Esophagus (tissue), 2 donors: ENCODE measurements at regions not wholly inside any gene's neighbourhood (a gene's known extent, or its start where the extent isn't known, plus 50 kb on each side); places are given as distances from the start of the nearest gene placed in this dataset.

ENCODE experiments used
- H3K27ac ChIP-seq, 2 donors: one replicate each; pipeline ENCODE4 v1.5.1; 2013; ENCODE audit warnings: low read depth in 2 of 2, mild to moderate bottlenecking in 2 of 2, inconsistent platforms in 1 of 2, low read length in 1 of 2, moderate library complexity in 1 of 2
- H3K27me3 ChIP-seq, 2 donors: one replicate each; pipeline ENCODE4 v1.6.1; 2013; ENCODE audit warnings: low read length in 2 of 2, control low read depth in 1 of 2, mild to moderate bottlenecking in 1 of 2; ENCODE audit not compliant: insufficient read depth in 2 of 2, control insufficient read depth in 1 of 2
- H3K36me3 ChIP-seq, 2 donors: one replicate each; pipeline ENCODE4 v1.6.1; 2013; ENCODE audit warnings: low read length in 1 of 2; ENCODE audit not compliant: control insufficient read depth in 2 of 2, insufficient read depth in 2 of 2
- H3K4me1 ChIP-seq, 2 donors: one replicate each; pipeline ENCODE4 v1.6.1; 2013; ENCODE audit warnings: low read length in 1 of 2; ENCODE audit not compliant: control insufficient read depth in 2 of 2, insufficient read depth in 2 of 2
- H3K4me3 ChIP-seq, 2 donors: one replicate each; pipeline ENCODE4 v1.5.1; 2013; ENCODE audit warnings: low read length in 2 of 2, mild to moderate bottlenecking in 2 of 2, low read depth in 1 of 2, moderate library complexity in 1 of 2
- H3K9me3 ChIP-seq, 2 donors: one replicate each; pipeline ENCODE4 v1.6.1; 2013; ENCODE audit warnings: mild to moderate bottlenecking in 2 of 2, low read depth in 1 of 2, low read length in 1 of 2, moderate library complexity in 1 of 2; ENCODE audit not compliant: control insufficient read depth in 2 of 2, insufficient read depth in 1 of 2
- WGBS, 2 donors: extraction: QIAGEN DNeasy Blood & Tissue Kit; methylation state at CpG; one replicate each; pipeline ENCODE4 v1.1.7; 2013; 5-methylcytosine and 5-hydroxymethylcytosine counted together
- donor health status: healthy with polysubstance abuse.
- donor health status: Bipolar disorder and iron deficiency.

- Histone ChIP-seq H3K27ac (no peak overlapping the region), H3K36me3 (no peaks in the 10 kb centered on the region), H3K9me3 (no peaks in the 10 kb centered on the region), H3K4me3 (no peak overlapping the region), H3K27me3 (no peaks in the 10 kb centered on the region), H3K4me1 (peaks cover 0 to 2% of the 10 kb centered on the region in 2 donors)
- 43 to 51% methylated on average over 3 of the region's 3 CpGs for WGBS, 2 donors
Observed at GRCh38 chr5:15013654-15014463, 142.3 kb upstream of the ANKH start.

- Histone ChIP-seq H3K4me1 (peaks cover 0 to 2% of the 10 kb centered on the region in 2 donors), H3K9me3 (no peaks in the 10 kb centered on the region), H3K4me3 (no peak overlapping the region), H3K36me3 (no peaks in the 10 kb centered on the region), H3K27ac (no peak overlapping the region), H3K27me3 (no peaks in the 10 kb centered on the region)
Observed at GRCh38 chr5:15012061-15012460, 140.5 kb upstream of the ANKH start.

- Histone ChIP-seq H3K27me3 (no peaks in the 10 kb centered on the region), H3K4me1 (peaks cover 0 to 2% of the 10 kb centered on the region in 2 donors), H3K4me3 (no peak overlapping the region), H3K36me3 (no peaks in the 10 kb centered on the region), H3K9me3 (no peaks in the 10 kb centered on the region), H3K27ac (no peak overlapping the region)
- WGBS, 2 donors: 83 to 87% methylated on average over 4 of the region's 4 CpGs
Observed at GRCh38 chr5:15010936-15011335, 139.4 kb upstream of the ANKH start.

DNA sequence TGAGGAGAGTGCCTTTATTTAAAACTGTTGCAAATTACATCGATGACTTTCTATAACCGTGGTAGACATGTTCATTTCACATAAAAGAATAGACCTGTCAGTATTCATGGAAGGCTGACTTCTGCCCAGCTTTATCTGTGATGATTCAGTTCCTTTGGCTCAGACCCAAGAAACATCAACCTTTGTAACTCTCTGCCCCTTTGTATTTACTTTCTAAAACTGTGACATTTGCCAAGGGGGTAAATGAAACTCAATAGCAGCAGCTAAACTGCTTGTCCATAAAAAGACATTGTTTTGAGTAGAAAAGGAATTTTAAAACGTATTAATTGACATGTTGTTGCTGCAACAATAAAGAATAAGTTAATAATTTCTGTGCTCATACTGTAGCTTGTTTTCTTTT, 137.8 kb upstream of the ANKH start:
- WGBS, 2 donors: 17 to 35% methylated on average over 3 of the region's 3 CpGs
- H3K27ac ChIP-seq: no peak overlapping the region

DNA sequence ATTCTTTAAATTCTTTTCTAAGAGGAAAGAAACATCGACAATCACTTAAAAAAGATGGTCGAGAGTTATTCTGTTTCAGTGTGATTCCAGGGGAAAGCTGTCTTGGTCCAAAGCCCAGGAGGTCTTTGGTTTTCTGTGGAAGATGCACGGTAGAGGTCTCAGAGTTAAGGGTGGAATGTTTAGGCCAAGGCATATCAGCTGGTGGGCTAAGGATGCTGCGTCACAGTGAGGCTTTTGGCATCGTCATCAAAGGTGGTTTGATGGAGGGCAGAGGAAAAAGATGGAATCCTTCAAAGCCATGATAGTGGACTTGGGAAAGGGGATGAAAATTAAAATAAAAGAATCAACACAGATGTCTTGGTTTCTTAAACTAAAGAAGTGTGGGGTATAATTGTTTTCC, 137.3 kb upstream of the ANKH start:
- WGBS, 2 donors: 57 to 69% methylated on average over 5 of the region's 5 CpGs
- no peaks in the 10 kb centered on the region for H3K36me3 ChIP-seq
- H3K27me3 ChIP-seq: no peaks in the 10 kb centered on the region
- peaks cover 0 to 2% of the 10 kb centered on the region in 2 donors for H3K4me1 ChIP-seq
- H3K9me3 ChIP-seq: no peaks in the 10 kb centered on the region
- H3K27ac ChIP-seq: peak overlapping the region; percentile 54 to 63
- no peak overlapping the region for H3K4me3 ChIP-seq

More for the DNA sequence above, 137.8 kb upstream of the ANKH start:
- no peak overlapping the region for H3K4me3 ChIP-seq
- no peaks in the 10 kb centered on the region for H3K27me3 ChIP-seq
- no peaks in the 10 kb centered on the region for H3K9me3 ChIP-seq
- peaks cover 0 to 2% of the 10 kb centered on the region in 2 donors for H3K4me1 ChIP-seq
- no peaks in the 10 kb centered on the region for H3K36me3 ChIP-seq

DNA sequence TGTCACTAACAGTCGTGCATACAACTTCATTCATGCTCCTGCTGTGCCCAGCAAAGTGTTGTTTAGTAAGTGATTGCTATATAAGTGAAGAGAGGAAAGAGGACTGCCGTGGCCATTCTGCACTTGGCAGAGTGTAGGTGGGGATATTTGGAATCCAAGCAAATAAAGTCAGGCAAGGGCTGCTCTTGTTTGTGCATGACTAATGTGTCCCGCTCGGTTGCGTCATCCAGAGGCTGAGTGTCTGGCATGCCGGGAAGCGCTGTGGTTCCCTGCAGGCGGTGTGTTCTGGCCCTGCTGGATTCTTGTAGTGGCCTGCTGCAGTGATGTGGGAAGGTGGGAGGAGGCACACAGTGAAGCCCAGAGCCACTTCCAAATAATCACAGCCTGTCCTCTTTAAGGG, 136.9 kb upstream of the ANKH start:
- H3K9me3 ChIP-seq: no peaks in the 10 kb centered on the region
- no peak overlapping the region for H3K4me3 ChIP-seq
- no peaks in the 10 kb centered on the region for H3K36me3 ChIP-seq
- H3K27ac ChIP-seq: peak overlapping the region; percentile 24 to 54
- peaks cover 0 to 2% of the 10 kb centered on the region in 2 donors for H3K4me1 ChIP-seq
- 20 to 27% methylated on average over 8 of the region's 8 CpGs for WGBS, 2 donors
- no peaks in the 10 kb centered on the region for H3K27me3 ChIP-seq

DNA sequence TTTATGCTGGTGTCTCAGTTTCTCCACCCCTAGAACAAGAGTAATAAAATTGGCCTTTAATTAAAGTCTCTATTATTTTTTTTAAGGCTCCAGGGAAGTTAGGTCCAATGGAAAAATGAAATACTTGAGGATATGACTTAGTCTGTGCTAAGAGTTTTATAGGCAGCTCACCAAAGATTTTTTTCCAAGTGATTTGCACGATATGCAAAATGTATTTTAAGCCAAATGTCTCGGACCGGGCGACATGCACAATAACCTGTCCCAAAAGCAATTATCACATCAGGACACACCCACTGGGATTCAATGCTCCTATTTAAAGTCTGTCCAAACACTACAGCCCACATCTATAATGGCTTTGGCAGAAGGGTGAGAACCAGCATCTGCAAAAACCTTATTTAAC, 136.1 kb upstream of the ANKH start:
- H3K27ac ChIP-seq: no peak overlapping the region
- no peaks in the 10 kb centered on the region for H3K9me3 ChIP-seq
- no peak overlapping the region for H3K4me3 ChIP-seq
- no peaks in the 10 kb centered on the region for H3K36me3 ChIP-seq
- peaks cover 0 to 2% of the 10 kb centered on the region in 2 donors for H3K4me1 ChIP-seq
- WGBS, 2 donors: 42 to 62% methylated on average over 4 of the region's 4 CpGs
- no peaks in the 10 kb centered on the region for H3K27me3 ChIP-seq

DNA sequence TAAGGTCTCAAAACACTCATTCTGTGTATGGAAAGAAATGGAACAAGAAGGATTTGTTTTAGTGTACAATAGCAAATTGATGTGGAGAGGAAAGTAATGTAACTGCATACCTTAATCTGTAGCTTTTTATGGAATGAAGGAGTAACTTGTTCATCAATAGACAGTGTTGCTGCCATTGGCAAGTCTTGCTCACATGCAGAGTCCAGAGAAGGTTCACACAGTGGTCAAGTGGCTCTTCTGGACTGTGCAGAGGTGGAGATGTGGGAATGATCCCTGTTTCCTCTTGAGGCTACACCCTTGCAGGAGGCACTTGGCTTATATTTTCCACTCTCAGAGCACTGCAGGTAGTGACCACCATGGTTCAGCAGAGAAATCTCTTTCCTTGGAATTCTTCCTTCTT, 132.9 kb upstream of the ANKH start:
- Histone ChIP-seq H3K27ac (no peak overlapping the region), H3K4me1 (peaks cover 0 to 2% of the 10 kb centered on the region in 2 donors), H3K36me3 (no peaks in the 10 kb centered on the region), H3K4me3 (no peak overlapping the region), H3K27me3 (no peaks in the 10 kb centered on the region), H3K9me3 (no peaks in the 10 kb centered on the region)

- Histone ChIP-seq H3K4me3 (no peak overlapping the region), H3K36me3 (no peaks in the 10 kb centered on the region), H3K9me3 (no peaks in the 10 kb centered on the region), H3K27ac (no peak overlapping the region), H3K27me3 (no peaks in the 10 kb centered on the region), H3K4me1 (no peaks in the 10 kb centered on the region)
- 40 to 44% methylated on average over 4 of the region's 4 CpGs for WGBS, 2 donors
Observed at GRCh38 chr5:15003511-15003920, 131.9 kb upstream of the ANKH start.

GRCh38 chr5:15002791-15003190, 131.2 kb upstream of the ANKH start:
- no peak overlapping the region for H3K27ac ChIP-seq
- H3K27me3 ChIP-seq: no peaks in the 10 kb centered on the region
- WGBS, 2 donors: 30 to 34% methylated on average over 2 of the region's 2 CpGs
- no peaks in the 10 kb centered on the region for H3K4me1 ChIP-seq
- H3K36me3 ChIP-seq: no peaks in the 10 kb centered on the region
- H3K4me3 ChIP-seq: no peak overlapping the region
- no peaks in the 10 kb centered on the region for H3K9me3 ChIP-seq
